MM.1S (cell line): ENCODE measurements at regions not wholly inside any gene's neighbourhood (a gene's known extent, or its start where the extent isn't known, plus 50 kb on each side); places are given as distances from the start of the nearest gene placed in this dataset.

Experiments used
- EZH2 ChIP-seq: fragments of 300-600 bp; sonication (generic); optimal IDR thresholded peaks from 2 replicates; pipeline ENCODE3; 2017; ENCODE audit warnings: low read depth, mild to moderate bottlenecking, antibody characterized with exemption, low read length, mixed read lengths
- TF ChIP-seq, protein P1 (sequence below): fragments of 300-600 bp; sonication (generic); IDR thresholded peaks from 2 replicates; pipeline ENCODE4 v1.5.1; 2016; ENCODE audit warnings: antibody characterized with exemption, low read length, mixed read lengths

- TF ChIP-seq, protein P1, sequence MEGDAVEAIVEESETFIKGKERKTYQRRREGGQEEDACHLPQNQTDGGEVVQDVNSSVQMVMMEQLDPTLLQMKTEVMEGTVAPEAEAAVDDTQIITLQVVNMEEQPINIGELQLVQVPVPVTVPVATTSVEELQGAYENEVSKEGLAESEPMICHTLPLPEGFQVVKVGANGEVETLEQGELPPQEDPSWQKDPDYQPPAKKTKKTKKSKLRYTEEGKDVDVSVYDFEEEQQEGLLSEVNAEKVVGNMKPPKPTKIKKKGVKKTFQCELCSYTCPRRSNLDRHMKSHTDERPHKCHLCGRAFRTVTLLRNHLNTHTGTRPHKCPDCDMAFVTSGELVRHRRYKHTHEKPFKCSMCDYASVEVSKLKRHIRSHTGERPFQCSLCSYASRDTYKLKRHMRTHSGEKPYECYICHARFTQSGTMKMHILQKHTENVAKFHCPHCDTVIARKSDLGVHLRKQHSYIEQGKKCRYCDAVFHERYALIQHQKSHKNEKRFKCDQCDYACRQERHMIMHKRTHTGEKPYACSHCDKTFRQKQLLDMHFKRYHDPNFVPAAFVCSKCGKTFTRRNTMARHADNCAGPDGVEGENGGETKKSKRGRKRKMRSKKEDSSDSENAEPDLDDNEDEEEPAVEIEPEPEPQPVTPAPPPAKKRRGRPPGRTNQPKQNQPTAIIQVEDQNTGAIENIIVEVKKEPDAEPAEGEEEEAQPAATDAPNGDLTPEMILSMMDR, result no peak
- TF ChIP-seq EZH2, result no peak
Measured at GRCh38 chr4:91851456-91851855, 452.3 kb upstream of the GRID2 start.
